GM10248 (cell line): ENCODE measurements at regions not wholly inside any gene's neighbourhood (a gene's known extent, or its start where the extent isn't known, plus 50 kb on each side); places are given as distances from the start of the nearest gene placed in this dataset.

Experiments used
- CTCF ChIA-PET: fragments of 300-600 bp; sonication (Branson Sonifier 250); formaldehyde crosslinking; extraction: SDS; loops from one replicate; lab custom pipeline; 2021; ENCODE audit warnings: antibody characterized with exemption; lab: Yijun Ruan, JAX
- POLR2A ChIA-PET: fragments of 350-650 bp; sonication (Branson Sonifier 250); formaldehyde crosslinking; extraction: SDS; loops from one replicate; lab custom pipeline; 2020; ENCODE audit warnings: antibody characterized with exemption; lab: Yijun Ruan, JAX
- DNase-seq: peaks from one replicate; pipeline ENCODE4 v3.0.0; 2012; ENCODE audit errors: extremely low spot score
- CTCF ChIP-seq: IDR thresholded peaks from 2 replicates; pipeline ENCODE4 v1.5.1; 2012; ENCODE audit warnings: mild to moderate bottlenecking, low read depth; ENCODE audit errors: extremely low read depth, missing control alignments, control extremely low read depth

GRCh38 chr4:46594661-46595060 lies 204.7 kb upstream of the GABRA2 start:
- ChIA-PET POLR2A (no interaction called here), CTCF (no interaction called here)
- no peak for DNase-seq
- TF ChIP-seq CTCF, result no peak

GRCh38 chr4:46586566-46586965 lies 196.6 kb upstream of the GABRA2 start:
- TF ChIP-seq CTCF, result no peak
- POLR2A ChIA-PET, result no interaction called here
- DNase-seq, result no peak
- CTCF ChIA-PET, result interaction anchor here (1.0 kb wide), 1 partner anchor 9 kb away, joined by 3 read pairs; no protein-coding TSS in a partner anchor

GRCh38 chr4:46581677-46582076 lies 191.7 kb upstream of the GABRA2 start:
- TF ChIP-seq CTCF, result no peak
- CTCF ChIA-PET, result interaction anchor here (1.0 to 1.3 kb wide), 2 partner anchors 9 to 15 kb away, joined by 3 to 4 read pairs; no protein-coding TSS in a partner anchor
- POLR2A ChIA-PET, result no interaction called here
- no peak for DNase-seq

GRCh38 chr4:46554760-46555465 lies 165.0 kb upstream of the GABRA2 start:
- DNase-seq, result no peak
- POLR2A ChIA-PET, result no interaction called here
- CTCF ChIA-PET, result interaction anchor here (1.1 to 1.5 kb wide), 2 partner anchors 9 to 16 kb away, joined by 3 to 6 read pairs; no protein-coding TSS in a partner anchor
- no peak for TF ChIP-seq CTCF

- DNase-seq, result no peak
- no peak for TF ChIP-seq CTCF
- ChIA-PET POLR2A (no interaction called here), CTCF (no interaction called here)
Measured at GRCh38 chr4:46550471-46550870, 160.5 kb upstream of the GABRA2 start.

GRCh38 chr4:46549125-46549524 lies 159.2 kb upstream of the GABRA2 start:
- ChIA-PET CTCF (interaction anchor here (1.2 kb wide), 1 partner anchor 11 kb away, joined by 3 read pairs; no protein-coding TSS in a partner anchor), POLR2A (no interaction called here)
- no peak for TF ChIP-seq CTCF
- no peak for DNase-seq
